ENCODE measurements at regions not wholly inside any gene's neighbourhood (a gene's known extent, or its start where the extent isn't known, plus 50 kb on each side); places are given as distances from the start of the nearest gene placed in this dataset.
A peak's percentile ranks its signal among the peaks of the same experiment; 100 is the strongest.

- no peak for TF ChIP-seq CTCF (IDR thresholded peaks at IDR 0.05)
- ATAC-seq (no peak), DNase-seq (no peak)
- peaks cover 0 to 10% (median 0%) of the 10 kb centered on the region in 3 donors for H3K27me3 ChIP-seq (ENCODE audit: insufficient read depth in 3 of 3, low read length in 2 of 3)
- WGBS, 3 donors = 68 to 75% (median 70%) methylated on average over 2 of the region's 2 CpGs
- no peaks in the 10 kb centered on the region for H3K4me1 ChIP-seq
- H3K36me3 ChIP-seq (ENCODE audit: insufficient read depth in 1 of 2, low read depth in 1 of 2) = no peaks in the 10 kb centered on the region
- H3K4me3 ChIP-seq = no peak overlapping the region
- H3K27ac ChIP-seq = no peak overlapping the region
- H3K9me3 ChIP-seq = no peaks in the 10 kb centered on the region
- intact Hi-C loops (cut with DNase I) = no loop called here
Observed at GRCh38 chr11:114816791-114817190, 138.5 kb downstream of the NXPE2 start.

DNA sequence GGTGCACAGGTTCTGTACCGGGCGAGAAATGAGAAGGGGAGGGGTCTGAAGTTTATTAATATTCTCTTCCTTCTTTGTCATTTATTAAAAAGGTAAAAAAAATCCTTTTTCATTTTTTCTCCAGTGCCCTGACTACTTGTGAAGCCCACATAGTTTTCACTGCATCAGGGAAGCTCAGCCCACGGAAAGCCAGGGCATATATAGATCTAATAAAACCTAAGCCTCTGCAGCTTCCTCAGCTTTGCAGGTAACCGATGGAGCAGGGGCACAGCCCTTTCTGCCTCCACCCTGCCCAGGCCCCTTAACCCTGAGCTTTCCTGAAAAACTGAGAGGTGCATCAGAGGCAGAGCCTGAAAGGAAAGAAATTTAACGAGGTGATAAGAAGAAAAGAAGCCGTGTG is 140.1 kb downstream of the NXPE2 start:
- H3K9me3 ChIP-seq = no peaks in the 10 kb centered on the region
- intact Hi-C loops (cut with DNase I) = no loop called here
- ATAC-seq (no peak), DNase-seq (no peak)
- WGBS, 3 donors = 33 to 45% (median 44%) methylated on average over 6 of the region's 6 CpGs
- peaks cover 0 to 10% (median 0%) of the 10 kb centered on the region in 3 donors for H3K27me3 ChIP-seq (ENCODE audit: insufficient read depth in 3 of 3, low read length in 2 of 3)
- H3K4me1 ChIP-seq = no peaks in the 10 kb centered on the region
- no peaks in the 10 kb centered on the region for H3K36me3 ChIP-seq (ENCODE audit: insufficient read depth in 1 of 2, low read depth in 1 of 2)
- no peak for TF ChIP-seq CTCF (IDR thresholded peaks at IDR 0.05)
- H3K4me3 ChIP-seq = no peak overlapping the region
- no peak overlapping the region for H3K27ac ChIP-seq

GRCh38 chr11:114819028-114819427 is 140.7 kb downstream of the NXPE2 start:
- Histone ChIP-seq H3K4me3 (no peak overlapping the region), H3K27me3 (ENCODE audit: insufficient read depth in 3 of 3, low read length in 2 of 3) (peaks cover 0 to 10% (median 0%) of the 10 kb centered on the region in 3 donors), H3K4me1 (no peaks in the 10 kb centered on the region), H3K9me3 (no peaks in the 10 kb centered on the region), H3K27ac (no peak overlapping the region), H3K36me3 (ENCODE audit: insufficient read depth in 1 of 2, low read depth in 1 of 2) (no peaks in the 10 kb centered on the region)
- 74 to 84% (median 78%) methylated on average over 4 of the region's 4 CpGs for WGBS, 3 donors
- ATAC-seq (peak in 1 of 4 donors; percentile 45), DNase-seq (no peak)
- intact Hi-C loops (cut with DNase I) = no loop called here
- TF ChIP-seq CTCF (IDR thresholded peaks at IDR 0.05) = no peak

DNA sequence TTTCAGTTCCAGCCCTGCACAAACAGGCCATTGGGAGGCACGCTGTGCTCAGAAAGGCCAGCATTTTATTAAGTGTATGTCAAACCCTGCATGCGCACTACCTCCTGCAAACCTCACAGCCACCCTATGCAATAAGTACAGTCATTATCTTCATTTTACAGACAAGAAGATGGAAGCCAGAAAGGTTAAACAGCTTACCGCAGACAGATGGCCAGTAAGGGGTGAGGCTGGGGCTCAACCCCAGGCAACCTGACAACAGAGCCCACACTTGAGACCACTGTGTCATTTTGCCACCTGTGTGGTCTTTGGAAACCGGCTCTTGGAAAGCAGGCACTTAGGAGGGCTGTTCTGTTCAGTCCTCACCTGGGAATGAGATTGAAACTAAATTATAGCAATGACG is 142.3 kb downstream of the NXPE2 start:
- H3K36me3 ChIP-seq (ENCODE audit: insufficient read depth in 1 of 2, low read depth in 1 of 2) = no peaks in the 10 kb centered on the region
- no peak overlapping the region for H3K4me3 ChIP-seq
- no peak overlapping the region for H3K27ac ChIP-seq
- 63 to 70% (median 63%) methylated on average over 5 of the region's 5 CpGs for WGBS, 3 donors
- ATAC-seq (no peak), DNase-seq (no peak)
- H3K9me3 ChIP-seq = no peaks in the 10 kb centered on the region
- TF ChIP-seq CTCF (IDR thresholded peaks at IDR 0.05) = no peak
- intact Hi-C loops (cut with DNase I) = no loop called here
- peaks cover 0 to 10% (median 0%) of the 10 kb centered on the region in 3 donors for H3K27me3 ChIP-seq (ENCODE audit: insufficient read depth in 3 of 3, low read length in 2 of 3)
- no peaks in the 10 kb centered on the region for H3K4me1 ChIP-seq

Data from psoas muscle (tissue), 7 donors.